DND-41 (cell line): ENCODE measurements at regions not wholly inside any gene's neighbourhood (a gene's known extent, or its start where the extent isn't known, plus 50 kb on each side); places are given as distances from the start of the nearest gene placed in this dataset.
"Not testable (repeated sequence)": the region's sequence is repeated elsewhere in the genome, so short reads cannot be mapped to it uniquely, and the experiment has no call there.

Source experiments
- EZH2 ChIP-seq: IDR thresholded peaks from 3 replicates; pipeline ENCODE4 v1.6.1; 2012; ENCODE audit warnings: borderline replicate concordance, low read depth, mild to moderate bottlenecking, moderate library complexity, low read length, inconsistent platforms; ENCODE audit not compliant: severe bottlenecking
- TF ChIP-seq, protein P1 (sequence below): IDR thresholded peaks from 2 replicates; pipeline ENCODE4 v1.5.1; 2012; ENCODE audit warnings: borderline replicate concordance, low read length, moderate library complexity, mild to moderate bottlenecking; ENCODE audit not compliant: poor library complexity, severe bottlenecking; ENCODE audit errors: extremely low read depth

- TF ChIP-seq, protein P1, sequence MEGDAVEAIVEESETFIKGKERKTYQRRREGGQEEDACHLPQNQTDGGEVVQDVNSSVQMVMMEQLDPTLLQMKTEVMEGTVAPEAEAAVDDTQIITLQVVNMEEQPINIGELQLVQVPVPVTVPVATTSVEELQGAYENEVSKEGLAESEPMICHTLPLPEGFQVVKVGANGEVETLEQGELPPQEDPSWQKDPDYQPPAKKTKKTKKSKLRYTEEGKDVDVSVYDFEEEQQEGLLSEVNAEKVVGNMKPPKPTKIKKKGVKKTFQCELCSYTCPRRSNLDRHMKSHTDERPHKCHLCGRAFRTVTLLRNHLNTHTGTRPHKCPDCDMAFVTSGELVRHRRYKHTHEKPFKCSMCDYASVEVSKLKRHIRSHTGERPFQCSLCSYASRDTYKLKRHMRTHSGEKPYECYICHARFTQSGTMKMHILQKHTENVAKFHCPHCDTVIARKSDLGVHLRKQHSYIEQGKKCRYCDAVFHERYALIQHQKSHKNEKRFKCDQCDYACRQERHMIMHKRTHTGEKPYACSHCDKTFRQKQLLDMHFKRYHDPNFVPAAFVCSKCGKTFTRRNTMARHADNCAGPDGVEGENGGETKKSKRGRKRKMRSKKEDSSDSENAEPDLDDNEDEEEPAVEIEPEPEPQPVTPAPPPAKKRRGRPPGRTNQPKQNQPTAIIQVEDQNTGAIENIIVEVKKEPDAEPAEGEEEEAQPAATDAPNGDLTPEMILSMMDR, result not testable (repeated sequence)
- TF ChIP-seq EZH2, result not testable (repeated sequence)
Measured at GRCh38 chr10:87306681-87307080, 50.9 kb upstream of the NUTM2D start.
